ENCODE measurements at regions not wholly inside any gene's neighbourhood (a gene's known extent, or its start where the extent isn't known, plus 50 kb on each side); places are given as distances from the start of the nearest gene placed in this dataset.
A peak's percentile ranks its signal among the peaks of the same experiment; 100 is the strongest.

DNA sequence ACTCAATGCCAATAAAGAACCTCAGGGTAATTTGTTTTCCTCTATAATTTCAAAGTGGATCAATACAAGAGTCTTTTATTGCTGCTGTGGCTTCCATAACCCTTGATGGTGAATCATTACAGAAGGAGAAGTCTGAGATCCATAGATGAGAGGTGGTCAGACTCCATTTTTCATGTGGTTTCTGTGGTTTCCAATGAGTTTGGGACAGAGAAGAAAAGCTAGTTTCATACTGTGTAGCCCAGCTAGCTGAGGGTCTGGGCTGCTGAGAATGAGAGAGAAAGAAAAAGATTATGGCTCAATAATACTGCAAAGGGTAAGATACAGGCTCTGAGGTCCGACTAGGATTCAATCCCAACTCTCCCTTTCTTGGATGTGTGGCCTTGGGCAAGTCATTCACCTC, 180.6 kb upstream of the LRRN1 start:
- peaks cover 2% of the 10 kb centered on the region for H3K27me3 Mint-ChIP-seq (ENCODE audit: low read depth, unreplicated experiment)
- H3K36me3 ChIP-seq (ENCODE audit: insufficient read depth, low read length), result no peaks in the 10 kb centered on the region
- H4K20me1 ChIP-seq (ENCODE audit: insufficient read depth, low read length), result no peaks in the 10 kb centered on the region
- H2AFZ ChIP-seq (ENCODE audit: low read depth, low read length), result no peak overlapping the region
- no peak overlapping the region for H3K4me2 ChIP-seq (ENCODE audit: low read length)
- H3K9me3 ChIP-seq (ENCODE audit: insufficient read depth, low read depth, low read length), result no peaks in the 10 kb centered on the region
- no peak overlapping the region for H3K4me3 ChIP-seq (ENCODE audit: insufficient read depth, low read depth, low read length)
- H3K27ac ChIP-seq (ENCODE audit: low read depth, low read length), result no peak overlapping the region
- H3K36me3 Mint-ChIP-seq (ENCODE audit: low read depth, unreplicated experiment), result no peaks in the 10 kb centered on the region
- H3K4me1 ChIP-seq (ENCODE audit: insufficient read depth, low read length), result no peaks in the 10 kb centered on the region
- no peaks in the 10 kb centered on the region for H3K79me2 ChIP-seq (ENCODE audit: insufficient read depth, low read length)
- no peak for TF ChIP-seq EZH2 (IDR thresholded peaks at IDR 0.05; ENCODE audit: insufficient read depth, low read length)
- TF ChIP-seq, protein P1, sequence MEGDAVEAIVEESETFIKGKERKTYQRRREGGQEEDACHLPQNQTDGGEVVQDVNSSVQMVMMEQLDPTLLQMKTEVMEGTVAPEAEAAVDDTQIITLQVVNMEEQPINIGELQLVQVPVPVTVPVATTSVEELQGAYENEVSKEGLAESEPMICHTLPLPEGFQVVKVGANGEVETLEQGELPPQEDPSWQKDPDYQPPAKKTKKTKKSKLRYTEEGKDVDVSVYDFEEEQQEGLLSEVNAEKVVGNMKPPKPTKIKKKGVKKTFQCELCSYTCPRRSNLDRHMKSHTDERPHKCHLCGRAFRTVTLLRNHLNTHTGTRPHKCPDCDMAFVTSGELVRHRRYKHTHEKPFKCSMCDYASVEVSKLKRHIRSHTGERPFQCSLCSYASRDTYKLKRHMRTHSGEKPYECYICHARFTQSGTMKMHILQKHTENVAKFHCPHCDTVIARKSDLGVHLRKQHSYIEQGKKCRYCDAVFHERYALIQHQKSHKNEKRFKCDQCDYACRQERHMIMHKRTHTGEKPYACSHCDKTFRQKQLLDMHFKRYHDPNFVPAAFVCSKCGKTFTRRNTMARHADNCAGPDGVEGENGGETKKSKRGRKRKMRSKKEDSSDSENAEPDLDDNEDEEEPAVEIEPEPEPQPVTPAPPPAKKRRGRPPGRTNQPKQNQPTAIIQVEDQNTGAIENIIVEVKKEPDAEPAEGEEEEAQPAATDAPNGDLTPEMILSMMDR (IDR thresholded peaks at IDR 0.05; ENCODE audit: insufficient read depth, low read depth, low read length), result no peak
- no peaks in the 10 kb centered on the region for H3K27me3 ChIP-seq (ENCODE audit: insufficient read depth, low read length)
- no peak for DNase-seq (ENCODE audit: low read depth)
- H3K4me1 Mint-ChIP-seq (ENCODE audit: low read depth, unreplicated experiment), result no peaks in the 10 kb centered on the region
- H3K27ac Mint-ChIP-seq (ENCODE audit: unreplicated experiment), result no peak overlapping the region
- no peak for FAIRE-seq
- peaks cover 6% of the 10 kb centered on the region for H3K9me3 Mint-ChIP-seq (ENCODE audit: unreplicated experiment)
- H3K9ac ChIP-seq (ENCODE audit: low read length), result no peak overlapping the region
- H3K4me3 Mint-ChIP-seq (ENCODE audit: unreplicated experiment), result no peak overlapping the region

DNA sequence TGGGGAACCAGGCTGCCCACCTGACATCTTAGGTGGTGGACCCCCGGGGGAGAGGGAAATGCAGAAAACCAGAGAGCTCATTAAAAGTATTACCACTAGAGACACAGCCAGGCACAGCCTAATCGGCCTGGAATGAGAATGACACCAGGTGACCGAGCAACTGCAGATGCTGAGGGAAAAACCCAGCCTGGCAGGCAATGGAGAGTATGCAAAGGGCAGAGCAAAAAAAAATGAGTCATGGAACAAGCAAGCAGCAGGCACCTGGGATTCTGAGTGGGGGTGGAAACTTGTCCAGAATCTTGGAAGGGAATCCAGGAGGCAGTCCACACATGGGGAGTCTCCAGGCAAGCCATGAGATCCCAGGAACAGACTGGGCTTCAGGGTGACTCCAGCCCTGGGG, 183.7 kb upstream of the LRRN1 start:
- H3K79me2 ChIP-seq (ENCODE audit: insufficient read depth, low read length), result no peaks in the 10 kb centered on the region
- H3K27me3 ChIP-seq (ENCODE audit: insufficient read depth, low read length), result no peaks in the 10 kb centered on the region
- no peaks in the 10 kb centered on the region for H3K36me3 ChIP-seq (ENCODE audit: insufficient read depth, low read length)
- Mint-ChIP-seq H3K9me3 (ENCODE audit: unreplicated experiment) (no peaks in the 10 kb centered on the region), H3K4me3 (ENCODE audit: unreplicated experiment) (no peak overlapping the region), H3K27ac (ENCODE audit: unreplicated experiment) (no peak overlapping the region), H3K4me1 (ENCODE audit: low read depth, unreplicated experiment) (no peaks in the 10 kb centered on the region), H3K27me3 (ENCODE audit: low read depth, unreplicated experiment) (peaks cover 2% of the 10 kb centered on the region), H3K36me3 (ENCODE audit: low read depth, unreplicated experiment) (no peaks in the 10 kb centered on the region)
- DNase-seq (ENCODE audit: low read depth) (peak; percentile 72), FAIRE-seq (no peak)
- H3K4me2 ChIP-seq (ENCODE audit: low read length), result no peak overlapping the region
- H3K9me3 ChIP-seq (ENCODE audit: insufficient read depth, low read depth, low read length), result no peaks in the 10 kb centered on the region
- TF ChIP-seq EZH2 (IDR thresholded peaks at IDR 0.05; ENCODE audit: insufficient read depth, low read length), result no peak
- TF ChIP-seq, protein P1 (IDR thresholded peaks at IDR 0.05; ENCODE audit: insufficient read depth, low read depth, low read length), result no peak
- no peaks in the 10 kb centered on the region for H4K20me1 ChIP-seq (ENCODE audit: insufficient read depth, low read length)
- H3K4me1 ChIP-seq (ENCODE audit: insufficient read depth, low read length), result no peaks in the 10 kb centered on the region
- no peak overlapping the region for H3K4me3 ChIP-seq (ENCODE audit: insufficient read depth, low read depth, low read length)
- no peak overlapping the region for H2AFZ ChIP-seq (ENCODE audit: low read depth, low read length)
- H3K9ac ChIP-seq (ENCODE audit: low read length), result no peak overlapping the region
- H3K27ac ChIP-seq (ENCODE audit: low read depth, low read length), result no peak overlapping the region

DNA sequence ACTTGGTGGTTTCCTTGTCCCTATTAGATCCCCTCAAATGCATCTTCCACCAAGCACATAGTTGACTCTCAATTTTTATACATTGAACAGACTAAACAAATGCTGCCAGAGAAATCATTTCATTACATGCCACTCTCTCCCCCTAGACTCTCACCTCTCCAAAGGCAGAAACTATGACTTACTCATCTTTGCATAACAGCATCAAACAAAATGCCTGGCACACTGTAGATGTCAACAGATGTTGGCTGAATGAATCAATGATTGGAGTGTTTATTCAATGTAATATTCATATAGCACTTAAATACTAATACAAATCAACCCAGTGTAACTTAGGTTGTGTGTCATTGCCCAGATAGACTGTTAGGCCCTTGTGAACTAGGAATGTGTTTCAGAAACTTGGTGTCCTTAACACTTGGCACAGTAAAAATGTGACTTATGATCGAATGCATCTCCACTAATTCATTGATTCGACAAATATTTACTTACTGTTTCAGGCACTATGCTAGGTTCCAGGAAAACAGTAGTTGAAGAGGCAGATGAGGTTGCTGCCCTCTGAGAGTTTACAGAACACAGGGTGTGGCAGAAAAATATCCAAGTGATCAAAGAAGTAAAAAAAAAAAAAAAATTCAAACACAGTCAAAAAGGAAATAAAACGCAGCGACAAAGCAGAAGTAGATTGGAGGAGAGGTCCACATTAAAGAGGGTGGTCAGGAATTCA, 188.5 kb upstream of the LRRN1 start:
- Histone ChIP-seq H3K27ac (ENCODE audit: low read depth, low read length) (no peak overlapping the region), H3K9me3 (ENCODE audit: insufficient read depth, low read depth, low read length) (no peaks in the 10 kb centered on the region), H4K20me1 (ENCODE audit: insufficient read depth, low read length) (no peaks in the 10 kb centered on the region), H3K4me2 (ENCODE audit: low read length) (no peak overlapping the region), H2AFZ (ENCODE audit: low read depth, low read length) (no peak overlapping the region), H3K36me3 (ENCODE audit: insufficient read depth, low read length) (no peaks in the 10 kb centered on the region), H3K4me1 (ENCODE audit: insufficient read depth, low read length) (no peaks in the 10 kb centered on the region), H3K27me3 (ENCODE audit: insufficient read depth, low read length) (no peaks in the 10 kb centered on the region), H3K79me2 (ENCODE audit: insufficient read depth, low read length) (no peaks in the 10 kb centered on the region), H3K9ac (ENCODE audit: low read length) (no peak overlapping the region), H3K4me3 (ENCODE audit: insufficient read depth, low read depth, low read length) (no peak overlapping the region)
- DNase-seq (ENCODE audit: low read depth) (no peak), FAIRE-seq (no peak)
- H3K36me3 Mint-ChIP-seq (ENCODE audit: low read depth, unreplicated experiment), result no peaks in the 10 kb centered on the region
- peaks cover 2% of the 10 kb centered on the region for H3K27me3 Mint-ChIP-seq (ENCODE audit: low read depth, unreplicated experiment)
- no peaks in the 10 kb centered on the region for H3K9me3 Mint-ChIP-seq (ENCODE audit: unreplicated experiment)
- TF ChIP-seq, protein P1 (IDR thresholded peaks at IDR 0.05; ENCODE audit: insufficient read depth, low read depth, low read length), result no peak
- TF ChIP-seq EZH2 (IDR thresholded peaks at IDR 0.05; ENCODE audit: insufficient read depth, low read length), result no peak
- H3K4me3 Mint-ChIP-seq (ENCODE audit: unreplicated experiment), result no peak overlapping the region
- no peaks in the 10 kb centered on the region for H3K4me1 Mint-ChIP-seq (ENCODE audit: low read depth, unreplicated experiment)
- H3K27ac Mint-ChIP-seq (ENCODE audit: unreplicated experiment), result no peak overlapping the region
